ENCODE measurements at regions not wholly inside any gene's neighbourhood (a gene's known extent, or its start where the extent isn't known, plus 50 kb on each side); places are given as distances from the start of the nearest gene placed in this dataset.

- no peak overlapping the region for H3K4me2 ChIP-seq (ENCODE audit: low read depth, low read length)
- TF ChIP-seq EZH2phosphoT487 (IDR thresholded peaks at IDR 0.05; ENCODE audit: low read length), result no peak
- no peak for TF ChIP-seq EZH2 (optimal IDR thresholded peaks at IDR 0.05; ENCODE audit: low read depth, low read length)
- no peak for TF ChIP-seq CTCF (IDR thresholded peaks at IDR 0.05; ENCODE audit: low read length)
Observed at GRCh38 chr1:187641015-187641414, 812.3 kb downstream of the PLA2G4A start.

DNA sequence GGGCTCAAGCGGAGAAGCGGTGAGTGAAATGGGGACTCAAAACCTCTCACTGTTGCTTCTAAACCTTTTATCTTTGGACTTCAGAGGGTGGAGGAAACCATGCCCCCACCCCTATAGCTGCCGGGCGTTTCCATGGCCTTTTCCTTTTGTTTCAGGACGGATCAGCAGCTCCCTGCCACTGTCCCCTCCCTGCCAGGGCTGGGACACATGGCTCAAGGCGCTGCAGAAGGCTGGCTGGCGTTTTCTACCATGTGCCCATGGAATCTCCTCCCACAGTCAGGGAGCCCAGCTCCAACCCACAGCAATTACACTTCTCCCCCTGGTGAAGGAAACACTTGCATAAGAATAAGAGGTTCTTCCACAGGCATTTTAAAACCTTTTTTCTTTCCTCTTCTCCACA, 812.7 kb downstream of the PLA2G4A start:
- no peak overlapping the region for H2AFZ ChIP-seq (ENCODE audit: low read length)
- no peak overlapping the region for H3K9ac ChIP-seq (ENCODE audit: low read length)
- no peaks in the 10 kb centered on the region for H3K4me1 ChIP-seq (ENCODE audit: low read length)
- H3K27me3 ChIP-seq (replicated peaks; ENCODE audit: insufficient read depth, low read length), result no peaks in the 10 kb centered on the region
- no peaks in the 10 kb centered on the region for H3K79me2 ChIP-seq (ENCODE audit: low read length)
- H3K9me3 ChIP-seq (replicated peaks; ENCODE audit: insufficient read depth, low read length), result no peaks in the 10 kb centered on the region
- H4K20me1 ChIP-seq (ENCODE audit: insufficient read depth, low read length), result no peaks in the 10 kb centered on the region
- no peaks in the 10 kb centered on the region for H3F3A ChIP-seq (ENCODE audit: insufficient read depth, low read length)
- TF ChIP-seq EZH2phosphoT487 (IDR thresholded peaks at IDR 0.05; ENCODE audit: low read length) (no peak), CTCF (IDR thresholded peaks at IDR 0.05; ENCODE audit: low read length) (no peak), EZH2 (optimal IDR thresholded peaks at IDR 0.05; ENCODE audit: low read depth, low read length) (no peak)
- no peak overlapping the region for H3K4me2 ChIP-seq (ENCODE audit: low read depth, low read length)
- H3K36me3 ChIP-seq (replicated peaks; ENCODE audit: insufficient read depth, low read length), result no peaks in the 10 kb centered on the region
- no peak overlapping the region for H3K27ac ChIP-seq (ENCODE audit: low read length)
- DNase-seq, result no peak
- H3K4me3 ChIP-seq (ENCODE audit: low read length), result no peak overlapping the region
- no peaks in the 10 kb centered on the region for H3K9me2 ChIP-seq (replicated peaks; ENCODE audit: insufficient read depth, low read length)

More at GRCh38 chr1:187641015-187641414, 812.3 kb downstream of the PLA2G4A start:
- no peak overlapping the region for H3K27ac ChIP-seq (ENCODE audit: low read length)
- H3K4me1 ChIP-seq (ENCODE audit: low read length), result no peaks in the 10 kb centered on the region
- no peaks in the 10 kb centered on the region for H3K79me2 ChIP-seq (ENCODE audit: low read length)
- no peaks in the 10 kb centered on the region for H3K36me3 ChIP-seq (replicated peaks; ENCODE audit: insufficient read depth, low read length)
- no peak overlapping the region for H2AFZ ChIP-seq (ENCODE audit: low read length)
- no peak overlapping the region for H3K4me3 ChIP-seq (ENCODE audit: low read length)
- no peak for DNase-seq
- no peaks in the 10 kb centered on the region for H3K9me3 ChIP-seq (replicated peaks; ENCODE audit: insufficient read depth, low read length)
- no peak overlapping the region for H3K9ac ChIP-seq (ENCODE audit: low read length)
- H4K20me1 ChIP-seq (ENCODE audit: insufficient read depth, low read length), result no peaks in the 10 kb centered on the region
- no peaks in the 10 kb centered on the region for H3F3A ChIP-seq (ENCODE audit: insufficient read depth, low read length)
- no peaks in the 10 kb centered on the region for H3K27me3 ChIP-seq (replicated peaks; ENCODE audit: insufficient read depth, low read length)
- no peaks in the 10 kb centered on the region for H3K9me2 ChIP-seq (replicated peaks; ENCODE audit: insufficient read depth, low read length)

GRCh38 chr1:187641907-187642306, 813.2 kb downstream of the PLA2G4A start:
- TF ChIP-seq CTCF (IDR thresholded peaks at IDR 0.05; ENCODE audit: low read length) (no peak), EZH2 (optimal IDR thresholded peaks at IDR 0.05; ENCODE audit: low read depth, low read length) (no peak), EZH2phosphoT487 (IDR thresholded peaks at IDR 0.05; ENCODE audit: low read length) (no peak)
- H3K9ac ChIP-seq (ENCODE audit: low read length), result no peak overlapping the region
- H3K4me3 ChIP-seq (ENCODE audit: low read length), result no peak overlapping the region
- no peaks in the 10 kb centered on the region for H3K9me2 ChIP-seq (replicated peaks; ENCODE audit: insufficient read depth, low read length)
- no peaks in the 10 kb centered on the region for H3K36me3 ChIP-seq (replicated peaks; ENCODE audit: insufficient read depth, low read length)
- H3K9me3 ChIP-seq (replicated peaks; ENCODE audit: insufficient read depth, low read length), result no peaks in the 10 kb centered on the region
- H3K79me2 ChIP-seq (ENCODE audit: low read length), result no peaks in the 10 kb centered on the region
- no peak overlapping the region for H3K4me2 ChIP-seq (ENCODE audit: low read depth, low read length)
- no peaks in the 10 kb centered on the region for H3F3A ChIP-seq (ENCODE audit: insufficient read depth, low read length)
- H3K27me3 ChIP-seq (replicated peaks; ENCODE audit: insufficient read depth, low read length), result no peaks in the 10 kb centered on the region
- H4K20me1 ChIP-seq (ENCODE audit: insufficient read depth, low read length), result no peaks in the 10 kb centered on the region
- no peaks in the 10 kb centered on the region for H3K4me1 ChIP-seq (ENCODE audit: low read length)
- DNase-seq, result no peak
- no peak overlapping the region for H3K27ac ChIP-seq (ENCODE audit: low read length)
- H2AFZ ChIP-seq (ENCODE audit: low read length), result no peak overlapping the region

Data from MM.1S (cell line).